Panc1 (cell line): ENCODE measurements at regions not wholly inside any gene's neighbourhood (a gene's known extent, or its start where the extent isn't known, plus 50 kb on each side); places are given as distances from the start of the nearest gene placed in this dataset.

Experiments
- ATAC-seq: fragments of 200-7000 bp; cut with Tn5 transposase; 2 replicates; pipeline ENCODE4 v1.9.1; 2020; ENCODE audit warnings: mild to moderate bottlenecking, moderate library complexity
- BruUV-seq: library from RNA; stranded (reverse); fragments of 400-500 nt; replicated peaks from 2 replicates; lab custom pipeline; 2021; lab: Mats Ljungman, UMichigan
- CTCF ChIA-PET: fragments of 300-600 bp; sonication (Branson Sonifier 250); formaldehyde crosslinking; loops from one replicate; lab custom pipeline; 2022; ENCODE audit warnings: antibody characterized with exemption; lab: Charles Lee
- POLR2A ChIA-PET: fragments of 300-600 bp; sonication (Branson Sonifier 250); formaldehyde crosslinking; loops from one replicate; lab custom pipeline; 2022; ENCODE audit warnings: antibody characterized with exemption; lab: Charles Lee
- DNase-seq: peaks from one replicate; pipeline ENCODE4 v3.0.0-alpha.2; 2010; ENCODE audit warnings: low read depth, low spot score
- H3K27ac ChIP-seq: 2 replicates; pipeline ENCODE4 v1.5.1; 2011; ENCODE audit warnings: mild to moderate bottlenecking, low read length, inconsistent platforms
- H3K27me3 ChIP-seq: fragments of 200-500 bp; sonication (Bioruptor generic); 2 replicates; pipeline ENCODE4 v1.6.0; 2014; ENCODE audit warnings: low read length, inconsistent platforms; ENCODE audit not compliant: control insufficient read depth, insufficient read depth
- H3K36me3 ChIP-seq: fragments of 200-500 bp; sonication (Bioruptor generic); 2 replicates; pipeline ENCODE4 v1.5.1; 2014; ENCODE audit warnings: inconsistent platforms, mild to moderate bottlenecking, low read length, moderate library complexity; ENCODE audit not compliant: control insufficient read depth, insufficient read depth
- H3K4me1 ChIP-seq: 2 replicates; pipeline ENCODE4 v1.5.1; 2011; ENCODE audit warnings: inconsistent platforms, mild to moderate bottlenecking, low read length, moderate library complexity; ENCODE audit not compliant: control insufficient read depth, insufficient read depth
- H3K4me3 ChIP-seq, 2 experiments: 2 replicates each; pipeline ENCODE4 v1.5.1; 2011 to 2012; ENCODE audit warnings: low read depth in 2 of 2, low read length in 2 of 2, mild to moderate bottlenecking in 2 of 2, inconsistent platforms in 1 of 2, moderate library complexity in 1 of 2
- H3K9me3 ChIP-seq: fragments of 200-500 bp; sonication (Bioruptor generic); 2 replicates; pipeline ENCODE4 v1.5.1; 2014; ENCODE audit warnings: low read depth, mild to moderate bottlenecking, inconsistent platforms, low read length, moderate library complexity; ENCODE audit not compliant: control insufficient read depth, insufficient read depth
- POLR2AphosphoS5 ChIP-seq: IDR thresholded peaks from 2 replicates; pipeline ENCODE4 v1.6.1; 2012; ENCODE audit warnings: mild to moderate bottlenecking, low read depth, low read length, moderate library complexity
- SIN3A ChIP-seq: IDR thresholded peaks from 2 replicates; pipeline ENCODE4 v1.6.1; 2012; ENCODE audit warnings: low read depth, mild to moderate bottlenecking, low read length, moderate library complexity, borderline replicate concordance; ENCODE audit not compliant: insufficient read depth
- TCF7L2 ChIP-seq: IDR thresholded peaks from 2 replicates; pipeline ENCODE4 v1.6.1; 2011; ENCODE audit warnings: mild to moderate bottlenecking, low read depth, low read length, inconsistent platforms
- in situ Hi-C: cut with HindIII; loops from 2 replicates; pipeline ENCODE4 v1.10.0; 2016; ENCODE audit warnings: low sequenced_read_pairs, low pct_unique_long_range_greater_than_20kb
- intact Hi-C: fragments of 100-400 bp; cut with micrococcal nuclease; formaldehyde crosslinking; loops from one replicate; pipeline ENCODE4 v1.10.0; 2022; ENCODE audit not compliant: unreplicated experiment
- TF ChIP-seq, protein P1 (sequence below), 2 experiments: IDR thresholded peaks; 2 replicates each; pipeline ENCODE4 v1.6.1; 2011 to 2012; ENCODE audit warnings: low read depth in 2 of 2, control low read depth in 1 of 2, low read length in 1 of 2, mild to moderate bottlenecking in 1 of 2, moderate library complexity in 1 of 2; ENCODE audit not compliant: insufficient read depth in 1 of 2
- TF ChIP-seq, protein P2 (sequence below): fragments of 450-650 bp; IDR thresholded peaks from 2 replicates; pipeline ENCODE4 v1.5.1; 2017; ENCODE audit warnings: mild to moderate bottlenecking

DNA sequence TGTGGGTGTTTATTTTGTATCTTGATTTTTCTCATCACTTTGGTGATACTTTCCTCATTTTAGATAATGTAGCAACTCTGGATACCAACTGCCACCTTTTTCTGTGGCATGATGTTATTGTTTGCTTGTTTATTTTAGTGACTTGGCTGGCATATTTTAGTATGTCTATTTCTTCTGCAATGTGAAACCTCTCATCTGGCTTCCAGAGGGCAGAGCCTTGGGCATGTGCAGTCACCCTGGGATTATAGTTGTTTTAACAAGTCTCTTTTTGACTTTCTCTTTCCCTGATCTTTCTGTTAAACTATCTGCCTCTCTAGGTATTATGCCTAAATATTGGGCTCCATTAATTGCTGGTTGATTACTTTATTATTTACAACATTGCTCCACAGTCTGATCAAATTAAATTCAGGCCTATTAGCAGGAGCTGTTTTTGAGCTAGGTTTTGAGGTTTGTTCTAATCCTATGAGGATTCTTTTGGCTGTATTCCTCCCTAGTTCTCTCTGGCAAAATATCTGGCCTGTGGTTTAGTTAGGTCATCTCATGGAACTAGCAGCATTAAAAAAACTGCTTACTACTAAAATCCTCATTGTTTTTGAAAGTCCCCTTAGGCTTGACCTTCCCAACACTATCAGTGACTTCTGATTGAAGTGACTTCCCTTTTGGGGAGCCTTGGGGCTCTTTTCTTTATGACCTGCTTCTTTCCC is 86.4 kb upstream of the FAM78B start:
- ATAC-seq (no peak), DNase-seq (no peak)
- intact Hi-C loops: no loop called here
- POLR2A ChIA-PET: no interaction called here
- Histone ChIP-seq H3K27me3 (no peaks in the 10 kb centered on the region), H3K27ac (no peak overlapping the region), H3K36me3 (no peaks in the 10 kb centered on the region), H3K4me1 (no peaks in the 10 kb centered on the region), H3K4me3 (no peak overlapping the region), H3K9me3 (no peaks in the 10 kb centered on the region)
- CTCF ChIA-PET: no interaction called here
- in situ Hi-C loops: no loop called here
- BruUV-seq: no TSS peak
- TF ChIP-seq, protein P1, sequence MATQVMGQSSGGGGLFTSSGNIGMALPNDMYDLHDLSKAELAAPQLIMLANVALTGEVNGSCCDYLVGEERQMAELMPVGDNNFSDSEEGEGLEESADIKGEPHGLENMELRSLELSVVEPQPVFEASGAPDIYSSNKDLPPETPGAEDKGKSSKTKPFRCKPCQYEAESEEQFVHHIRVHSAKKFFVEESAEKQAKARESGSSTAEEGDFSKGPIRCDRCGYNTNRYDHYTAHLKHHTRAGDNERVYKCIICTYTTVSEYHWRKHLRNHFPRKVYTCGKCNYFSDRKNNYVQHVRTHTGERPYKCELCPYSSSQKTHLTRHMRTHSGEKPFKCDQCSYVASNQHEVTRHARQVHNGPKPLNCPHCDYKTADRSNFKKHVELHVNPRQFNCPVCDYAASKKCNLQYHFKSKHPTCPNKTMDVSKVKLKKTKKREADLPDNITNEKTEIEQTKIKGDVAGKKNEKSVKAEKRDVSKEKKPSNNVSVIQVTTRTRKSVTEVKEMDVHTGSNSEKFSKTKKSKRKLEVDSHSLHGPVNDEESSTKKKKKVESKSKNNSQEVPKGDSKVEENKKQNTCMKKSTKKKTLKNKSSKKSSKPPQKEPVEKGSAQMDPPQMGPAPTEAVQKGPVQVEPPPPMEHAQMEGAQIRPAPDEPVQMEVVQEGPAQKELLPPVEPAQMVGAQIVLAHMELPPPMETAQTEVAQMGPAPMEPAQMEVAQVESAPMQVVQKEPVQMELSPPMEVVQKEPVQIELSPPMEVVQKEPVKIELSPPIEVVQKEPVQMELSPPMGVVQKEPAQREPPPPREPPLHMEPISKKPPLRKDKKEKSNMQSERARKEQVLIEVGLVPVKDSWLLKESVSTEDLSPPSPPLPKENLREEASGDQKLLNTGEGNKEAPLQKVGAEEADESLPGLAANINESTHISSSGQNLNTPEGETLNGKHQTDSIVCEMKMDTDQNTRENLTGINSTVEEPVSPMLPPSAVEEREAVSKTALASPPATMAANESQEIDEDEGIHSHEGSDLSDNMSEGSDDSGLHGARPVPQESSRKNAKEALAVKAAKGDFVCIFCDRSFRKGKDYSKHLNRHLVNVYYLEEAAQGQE (IDR thresholded peaks at IDR 0.05; ENCODE audit: insufficient read depth in 1 of 2, low read depth in 2 of 2, low read length in 1 of 2): no peak
- TF ChIP-seq, protein P2, sequence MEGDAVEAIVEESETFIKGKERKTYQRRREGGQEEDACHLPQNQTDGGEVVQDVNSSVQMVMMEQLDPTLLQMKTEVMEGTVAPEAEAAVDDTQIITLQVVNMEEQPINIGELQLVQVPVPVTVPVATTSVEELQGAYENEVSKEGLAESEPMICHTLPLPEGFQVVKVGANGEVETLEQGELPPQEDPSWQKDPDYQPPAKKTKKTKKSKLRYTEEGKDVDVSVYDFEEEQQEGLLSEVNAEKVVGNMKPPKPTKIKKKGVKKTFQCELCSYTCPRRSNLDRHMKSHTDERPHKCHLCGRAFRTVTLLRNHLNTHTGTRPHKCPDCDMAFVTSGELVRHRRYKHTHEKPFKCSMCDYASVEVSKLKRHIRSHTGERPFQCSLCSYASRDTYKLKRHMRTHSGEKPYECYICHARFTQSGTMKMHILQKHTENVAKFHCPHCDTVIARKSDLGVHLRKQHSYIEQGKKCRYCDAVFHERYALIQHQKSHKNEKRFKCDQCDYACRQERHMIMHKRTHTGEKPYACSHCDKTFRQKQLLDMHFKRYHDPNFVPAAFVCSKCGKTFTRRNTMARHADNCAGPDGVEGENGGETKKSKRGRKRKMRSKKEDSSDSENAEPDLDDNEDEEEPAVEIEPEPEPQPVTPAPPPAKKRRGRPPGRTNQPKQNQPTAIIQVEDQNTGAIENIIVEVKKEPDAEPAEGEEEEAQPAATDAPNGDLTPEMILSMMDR: no peak
- TF ChIP-seq POLR2AphosphoS5 (no peak), SIN3A (no peak), TCF7L2 (no peak)

DNA sequence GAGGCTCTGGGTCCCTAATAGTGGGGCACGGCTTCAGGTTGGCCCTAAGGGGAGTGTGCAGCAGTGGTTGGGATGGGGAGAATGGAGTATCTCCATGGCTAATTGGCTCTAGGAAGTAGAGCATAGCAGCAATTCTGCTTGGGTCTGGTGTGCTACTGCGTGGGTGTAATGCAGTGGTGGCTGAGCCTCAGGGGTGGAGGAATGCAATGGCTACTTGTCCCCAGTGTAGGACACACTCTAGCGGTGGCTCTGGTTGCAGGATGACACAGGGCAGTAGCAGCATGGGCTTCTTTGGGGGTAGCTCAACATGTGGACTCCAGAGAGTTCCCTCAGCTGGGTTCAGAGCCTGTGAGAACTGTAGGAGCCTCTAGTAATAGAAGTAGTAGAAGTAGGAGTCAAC is 91.2 kb upstream of the FAM78B start:
- in situ Hi-C loops: no loop called here
- CTCF ChIA-PET: no interaction called here
- Histone ChIP-seq H3K27ac (no peak overlapping the region), H3K4me3 (no peak overlapping the region), H3K4me1 (no peaks in the 10 kb centered on the region), H3K27me3 (no peaks in the 10 kb centered on the region), H3K9me3 (no peaks in the 10 kb centered on the region), H3K36me3 (no peaks in the 10 kb centered on the region)
- ATAC-seq: no peak
- TF ChIP-seq SIN3A (no peak), TCF7L2 (no peak), POLR2AphosphoS5 (no peak)
- TF ChIP-seq, protein P1 (IDR thresholded peaks at IDR 0.05; ENCODE audit: insufficient read depth in 1 of 2, low read depth in 2 of 2, low read length in 1 of 2): no peak
- TF ChIP-seq, protein P2: no peak
- BruUV-seq: no TSS peak
- POLR2A ChIA-PET: no interaction called here
- no peak for DNase-seq
- intact Hi-C loops: no loop called here
